Neutrophil (primary cell): ENCODE measurements at regions not wholly inside any gene's neighbourhood (a gene's known extent, or its start where the extent isn't known, plus 50 kb on each side); places are given as distances from the start of the nearest gene placed in this dataset.

Experiments used
- H3K27ac ChIP-seq: fragments of 200-600 bp; sonication (generic); 2 replicates; pipeline ENCODE4 v1.5.1; 2016; ENCODE audit warnings: mild to moderate bottlenecking, moderate library complexity
- H3K27me3 ChIP-seq: fragments of 200-600 bp; sonication (generic); 2 replicates; pipeline ENCODE4 v1.6.0; 2016; ENCODE audit warnings: mild to moderate bottlenecking
- H3K36me3 ChIP-seq: fragments of 200-600 bp; sonication (generic); 2 replicates; pipeline ENCODE4 v1.5.1; 2017
- H3K4me1 ChIP-seq, 2 experiments: fragments of 200-600 bp in 1 of 2; sonication (generic) in 1 of 2; 1 replicate in 1 of 2; 2 replicates in 1 of 2; pipeline versions ENCODE4 v1.5.1 to v1.6.1; 2013 to 2016; ENCODE audit warnings: low read depth in 1 of 2, low read length in 1 of 2, mild to moderate bottlenecking in 1 of 2, moderate library complexity in 1 of 2; ENCODE audit not compliant: control insufficient read depth in 1 of 2, insufficient read depth in 1 of 2
- H3K4me3 ChIP-seq, 2 experiments: fragments of 200-600 bp in 1 of 2; sonication (generic) in 1 of 2; 1 replicate in 1 of 2; 2 replicates in 1 of 2; pipeline ENCODE4 v1.5.1; 2013 to 2016; ENCODE audit warnings: low read depth in 1 of 2, low read length in 1 of 2, mild to moderate bottlenecking in 1 of 2, moderate library complexity in 1 of 2
- H3K9me3 ChIP-seq: fragments of 200-600 bp; sonication (generic); 2 replicates; pipeline ENCODE4 v1.5.1; 2016
- TF ChIP-seq, protein P1 (sequence below): fragments of 200-600 bp; sonication (generic); IDR thresholded peaks from 2 replicates; pipeline ENCODE4 v1.5.1; 2016; ENCODE audit warnings: antibody characterized with exemption

- no peaks in the 10 kb centered on the region for H3K9me3 ChIP-seq
- no peaks in the 10 kb centered on the region for H3K36me3 ChIP-seq
- no peaks in the 10 kb centered on the region for H3K27me3 ChIP-seq
- no peak overlapping the region for H3K4me3 ChIP-seq
- TF ChIP-seq, protein P1, sequence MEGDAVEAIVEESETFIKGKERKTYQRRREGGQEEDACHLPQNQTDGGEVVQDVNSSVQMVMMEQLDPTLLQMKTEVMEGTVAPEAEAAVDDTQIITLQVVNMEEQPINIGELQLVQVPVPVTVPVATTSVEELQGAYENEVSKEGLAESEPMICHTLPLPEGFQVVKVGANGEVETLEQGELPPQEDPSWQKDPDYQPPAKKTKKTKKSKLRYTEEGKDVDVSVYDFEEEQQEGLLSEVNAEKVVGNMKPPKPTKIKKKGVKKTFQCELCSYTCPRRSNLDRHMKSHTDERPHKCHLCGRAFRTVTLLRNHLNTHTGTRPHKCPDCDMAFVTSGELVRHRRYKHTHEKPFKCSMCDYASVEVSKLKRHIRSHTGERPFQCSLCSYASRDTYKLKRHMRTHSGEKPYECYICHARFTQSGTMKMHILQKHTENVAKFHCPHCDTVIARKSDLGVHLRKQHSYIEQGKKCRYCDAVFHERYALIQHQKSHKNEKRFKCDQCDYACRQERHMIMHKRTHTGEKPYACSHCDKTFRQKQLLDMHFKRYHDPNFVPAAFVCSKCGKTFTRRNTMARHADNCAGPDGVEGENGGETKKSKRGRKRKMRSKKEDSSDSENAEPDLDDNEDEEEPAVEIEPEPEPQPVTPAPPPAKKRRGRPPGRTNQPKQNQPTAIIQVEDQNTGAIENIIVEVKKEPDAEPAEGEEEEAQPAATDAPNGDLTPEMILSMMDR: no peak
- no peak overlapping the region for H3K27ac ChIP-seq
- H3K4me1 ChIP-seq: no peaks in the 10 kb centered on the region
Observed at GRCh38 chr7:26504411-26505120, 212.9 kb downstream of the SNX10 start.

DNA sequence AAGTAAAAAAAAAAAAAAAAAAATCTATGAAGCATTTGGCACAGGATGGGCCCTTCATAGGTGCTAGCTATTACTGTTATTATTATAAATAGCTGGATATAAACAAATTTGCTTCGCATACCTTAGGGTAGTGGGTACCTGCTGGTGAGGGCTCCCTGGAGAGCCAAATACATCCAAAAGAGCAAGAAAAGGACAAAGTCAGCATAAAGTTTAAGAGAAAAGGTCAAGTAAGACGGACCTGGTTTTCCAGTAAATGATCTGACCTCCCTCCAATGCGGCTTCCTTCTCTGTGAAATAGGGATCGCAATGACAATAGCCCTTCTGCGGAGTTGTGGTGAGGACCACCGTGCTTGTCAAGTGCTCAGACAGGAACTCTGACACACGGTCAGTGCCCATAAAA, 214.5 kb downstream of the SNX10 start:
- H3K27me3 ChIP-seq: no peaks in the 10 kb centered on the region

GRCh38 chr7:26507108-26507987, 215.7 kb downstream of the SNX10 start:
- H3K4me1 ChIP-seq: no peaks in the 10 kb centered on the region
- no peaks in the 10 kb centered on the region for H3K9me3 ChIP-seq
- TF ChIP-seq, protein P1: no peak
- H3K27me3 ChIP-seq: no peaks in the 10 kb centered on the region
- no peaks in the 10 kb centered on the region for H3K36me3 ChIP-seq
- H3K27ac ChIP-seq: no peak overlapping the region
- no peak overlapping the region for H3K4me3 ChIP-seq

More for the DNA sequence above, 214.5 kb downstream of the SNX10 start:
- Histone ChIP-seq H3K4me3 (no peak overlapping the region), H3K4me1 (no peaks in the 10 kb centered on the region), H3K27ac (no peak overlapping the region), H3K9me3 (no peaks in the 10 kb centered on the region), H3K36me3 (no peaks in the 10 kb centered on the region)
- TF ChIP-seq, protein P1: no peak

GRCh38 chr7:26508481-26508880, 216.8 kb downstream of the SNX10 start:
- no peak overlapping the region for H3K4me3 ChIP-seq
- TF ChIP-seq, protein P1: no peak

GRCh38 chr7:26508917-26509316, 217.3 kb downstream of the SNX10 start:
- H3K27me3 ChIP-seq: no peaks in the 10 kb centered on the region
- H3K4me1 ChIP-seq: no peaks in the 10 kb centered on the region
- H3K9me3 ChIP-seq: no peaks in the 10 kb centered on the region
- no peak overlapping the region for H3K4me3 ChIP-seq
- H3K36me3 ChIP-seq: no peaks in the 10 kb centered on the region
- H3K27ac ChIP-seq: no peak overlapping the region
- TF ChIP-seq, protein P1: no peak

More at GRCh38 chr7:26508481-26508880, 216.8 kb downstream of the SNX10 start:
- Histone ChIP-seq H3K27ac (no peak overlapping the region), H3K9me3 (no peaks in the 10 kb centered on the region), H3K4me1 (no peaks in the 10 kb centered on the region), H3K36me3 (no peaks in the 10 kb centered on the region), H3K27me3 (no peaks in the 10 kb centered on the region)
